ENCODE measurements at regions not wholly inside any gene's neighbourhood (a gene's known extent, or its start where the extent isn't known, plus 50 kb on each side); places are given as distances from the start of the nearest gene placed in this dataset.

DNA sequence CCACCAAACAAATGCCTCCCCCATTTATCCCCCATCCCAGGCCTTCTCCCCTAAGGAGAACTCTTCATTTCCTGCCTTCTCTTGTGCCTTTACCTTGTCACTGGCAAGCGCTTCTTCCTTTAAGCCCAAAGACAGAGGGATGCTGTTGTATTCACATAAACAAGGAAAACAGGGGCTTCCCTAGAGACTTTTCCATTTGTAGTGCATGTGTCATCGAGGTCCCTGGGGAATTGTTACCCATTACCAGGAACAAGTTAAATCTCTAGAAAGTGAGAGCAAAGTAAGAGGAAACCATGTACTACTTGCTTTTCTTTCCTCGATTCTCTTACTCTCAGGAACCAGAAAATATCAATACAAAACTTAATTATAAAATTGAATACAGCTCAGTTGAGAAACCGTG lies 114.4 kb upstream of the DPT start:
- no peak for TF ChIP-seq POLR2A (IDR thresholded peaks at IDR 0.05)
- TF ChIP-seq, protein P1, sequence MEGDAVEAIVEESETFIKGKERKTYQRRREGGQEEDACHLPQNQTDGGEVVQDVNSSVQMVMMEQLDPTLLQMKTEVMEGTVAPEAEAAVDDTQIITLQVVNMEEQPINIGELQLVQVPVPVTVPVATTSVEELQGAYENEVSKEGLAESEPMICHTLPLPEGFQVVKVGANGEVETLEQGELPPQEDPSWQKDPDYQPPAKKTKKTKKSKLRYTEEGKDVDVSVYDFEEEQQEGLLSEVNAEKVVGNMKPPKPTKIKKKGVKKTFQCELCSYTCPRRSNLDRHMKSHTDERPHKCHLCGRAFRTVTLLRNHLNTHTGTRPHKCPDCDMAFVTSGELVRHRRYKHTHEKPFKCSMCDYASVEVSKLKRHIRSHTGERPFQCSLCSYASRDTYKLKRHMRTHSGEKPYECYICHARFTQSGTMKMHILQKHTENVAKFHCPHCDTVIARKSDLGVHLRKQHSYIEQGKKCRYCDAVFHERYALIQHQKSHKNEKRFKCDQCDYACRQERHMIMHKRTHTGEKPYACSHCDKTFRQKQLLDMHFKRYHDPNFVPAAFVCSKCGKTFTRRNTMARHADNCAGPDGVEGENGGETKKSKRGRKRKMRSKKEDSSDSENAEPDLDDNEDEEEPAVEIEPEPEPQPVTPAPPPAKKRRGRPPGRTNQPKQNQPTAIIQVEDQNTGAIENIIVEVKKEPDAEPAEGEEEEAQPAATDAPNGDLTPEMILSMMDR (IDR thresholded peaks at IDR 0.05): no peak

Measured in tibial nerve (tissue), 3 donors.